Activated CD4-positive, alpha-beta T cell treated with anti-CD3 and anti-CD28 coated beads, Interleukin-2, Interleukin-6, amounts not matched to agents 100 ng/mL and 50 ng/mL, durations not matched to agents 16 hours and 8 hours (primary cell): ENCODE measurements at regions not wholly inside any gene's neighbourhood (a gene's known extent, or its start where the extent isn't known, plus 50 kb on each side); places are given as distances from the start of the nearest gene placed in this dataset.
A peak's percentile ranks its signal among the peaks of the same experiment; 100 is the strongest.

Experiments
- DNase-seq: peaks from one replicate; pipeline ENCODE4 v3.0.0-alpha.2; 2020

DNA sequence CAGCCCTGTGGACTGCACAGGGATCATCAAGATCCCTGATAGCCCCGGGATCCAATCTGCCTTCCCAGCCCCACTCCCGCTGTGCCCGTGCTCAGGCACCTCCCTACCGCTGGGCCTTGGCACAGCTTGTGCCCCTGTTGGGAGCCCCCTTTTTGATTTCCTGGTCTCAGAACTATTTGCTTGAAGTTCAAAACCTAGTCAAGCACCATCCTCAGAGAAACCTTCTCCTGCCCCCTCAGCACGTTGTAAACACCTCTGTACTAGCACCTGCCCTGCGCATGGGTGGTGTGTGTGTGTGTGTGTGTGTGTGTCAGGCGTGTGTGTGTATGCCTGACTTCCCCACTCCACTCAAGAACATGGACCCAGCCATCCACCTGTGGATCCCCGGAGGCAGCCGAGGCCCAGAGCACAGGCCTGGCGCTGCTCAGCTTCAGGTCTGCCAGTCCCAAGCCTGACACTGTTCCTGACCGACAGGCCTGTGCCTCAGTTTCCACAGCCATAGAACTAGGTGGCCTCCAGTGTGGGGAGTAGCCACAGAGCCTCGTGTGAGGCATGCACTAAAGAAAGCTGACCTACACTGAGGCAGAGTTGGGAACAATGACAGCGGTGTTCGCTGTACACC is 65.5 kb downstream of the ADRA2C start:
- DNase-seq, result no peak

DNA sequence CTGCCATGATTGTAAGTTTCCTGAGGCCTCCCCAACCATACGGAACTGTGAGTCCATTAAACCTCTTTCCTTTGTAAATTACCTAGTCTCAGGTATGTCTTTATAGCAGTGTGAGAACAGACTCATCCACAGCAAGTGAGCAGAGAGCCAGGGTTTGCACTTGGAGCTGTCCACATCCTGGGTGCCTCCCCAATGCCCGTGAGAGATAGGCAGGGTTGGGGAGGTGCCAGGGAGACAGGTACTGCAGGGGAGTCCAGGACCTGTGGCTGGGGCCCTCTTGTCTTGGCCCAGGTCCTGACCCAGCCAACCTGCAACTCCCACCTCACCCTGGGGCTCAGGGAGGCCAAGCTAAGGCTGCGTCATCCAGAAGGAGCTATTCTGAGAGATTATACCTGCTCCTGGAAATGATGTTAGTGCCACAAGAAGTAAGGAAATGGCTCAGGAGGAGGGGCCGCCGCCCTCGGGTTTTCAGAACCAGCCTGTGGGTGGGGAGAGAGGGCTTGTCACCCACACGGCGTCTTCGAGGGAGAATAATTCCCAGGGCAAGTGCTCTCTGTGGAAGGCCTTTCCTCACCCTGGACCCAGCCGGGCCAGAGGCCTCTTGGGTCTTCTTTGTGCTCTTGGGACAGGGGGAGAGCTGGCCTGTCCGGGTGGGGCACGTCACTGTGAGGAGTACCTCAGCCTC is 66.5 kb downstream of the ADRA2C start:
- DNase-seq, result no peak

DNA sequence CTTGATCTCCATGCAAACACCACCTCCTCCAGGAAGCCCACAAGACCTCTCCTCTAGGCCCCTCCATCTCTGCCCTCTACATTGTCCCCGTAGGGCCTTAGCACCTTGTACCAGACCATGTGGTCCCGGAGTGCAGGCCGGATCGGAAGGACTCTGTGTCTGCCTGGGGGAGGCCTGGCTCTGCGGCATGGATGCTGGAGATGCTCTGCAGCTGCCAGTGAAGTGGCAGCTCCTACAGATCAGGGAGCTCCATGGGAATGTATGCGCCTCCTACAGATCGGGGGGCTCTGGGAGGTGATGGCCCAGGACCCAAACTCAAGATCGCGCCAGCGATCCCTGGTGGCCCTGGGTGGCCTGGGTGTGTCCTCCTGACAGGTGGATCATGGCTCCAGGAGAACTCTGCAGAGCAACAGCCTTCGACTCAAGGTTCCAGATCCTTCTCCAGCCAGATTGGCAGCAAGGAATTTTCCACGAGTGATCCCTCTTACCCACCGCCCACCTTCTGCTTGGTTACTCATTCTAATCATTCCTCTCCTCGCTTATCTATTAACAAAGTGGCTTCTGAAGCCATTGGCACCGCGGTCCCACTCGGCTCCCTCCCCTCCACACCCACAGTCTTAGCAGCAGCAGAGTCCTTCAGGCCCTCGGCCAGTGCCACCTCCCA is 67.3 kb downstream of the ADRA2C start:
- no peak for DNase-seq

DNA sequence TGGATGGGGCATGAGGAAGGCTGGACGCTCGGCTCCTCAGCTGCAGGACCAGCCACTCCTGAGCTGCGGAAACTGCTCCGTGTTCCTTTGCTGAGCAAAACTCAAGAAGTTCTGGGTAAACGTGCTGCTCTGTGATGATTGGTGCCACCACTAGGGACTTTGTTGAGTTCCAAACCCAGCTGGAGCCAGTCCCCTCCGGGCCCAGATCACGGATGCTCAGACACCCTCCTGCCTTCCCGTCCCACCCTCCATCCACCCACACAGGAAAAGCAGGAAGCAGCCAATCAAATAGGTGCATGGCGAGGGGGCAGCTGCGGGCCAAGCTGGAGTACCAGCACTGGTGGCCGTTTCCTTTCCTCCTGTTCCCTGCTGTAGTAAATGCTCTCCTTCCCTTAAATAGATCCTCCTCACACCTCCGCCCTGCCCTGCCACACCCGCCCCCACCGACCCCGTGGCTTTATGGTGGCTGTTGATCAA is 68.0 kb downstream of the ADRA2C start:
- no peak for DNase-seq

DNA sequence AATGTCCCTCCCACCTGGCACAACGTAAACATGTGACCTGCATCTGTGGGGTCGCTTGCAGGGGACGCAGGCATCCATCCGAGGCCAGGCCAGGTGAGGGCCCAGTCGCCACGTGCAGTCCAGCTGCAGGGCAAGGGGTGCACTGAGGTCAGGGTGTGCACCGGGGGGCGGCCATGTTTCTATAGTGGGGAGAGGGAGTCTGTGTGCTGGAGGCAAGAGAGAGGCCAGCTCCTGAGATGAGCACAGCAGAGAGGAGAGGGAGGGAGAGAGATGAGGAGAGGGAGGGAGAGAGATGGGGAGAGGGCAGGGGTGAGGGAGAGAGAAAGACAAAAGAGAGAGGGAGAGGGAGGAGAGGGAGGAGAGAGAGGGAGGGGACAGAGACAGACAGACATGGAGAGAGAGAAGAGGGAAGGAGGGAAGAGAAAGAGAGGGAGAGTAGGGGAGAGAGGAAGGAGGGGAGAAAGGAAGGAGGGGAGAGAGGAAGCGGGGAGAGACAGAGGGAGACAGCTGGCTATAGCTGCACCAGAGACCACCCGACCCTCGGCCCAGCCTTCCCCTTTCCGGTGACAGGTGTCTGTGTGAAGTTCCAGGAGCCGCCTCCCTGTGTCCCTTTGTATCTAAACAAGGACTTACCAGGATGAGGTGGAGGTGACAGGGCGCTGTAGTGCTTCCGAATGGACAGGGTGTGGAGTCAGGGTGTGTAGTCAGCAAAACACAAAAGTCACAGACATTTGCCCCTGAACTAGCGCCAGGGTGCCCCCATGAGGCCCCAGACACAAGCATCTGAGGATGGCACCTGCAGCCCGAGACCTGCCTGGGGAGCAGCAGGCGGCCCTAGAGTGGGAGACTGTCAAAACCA is 68.7 kb downstream of the ADRA2C start:
- no peak for DNase-seq

DNA sequence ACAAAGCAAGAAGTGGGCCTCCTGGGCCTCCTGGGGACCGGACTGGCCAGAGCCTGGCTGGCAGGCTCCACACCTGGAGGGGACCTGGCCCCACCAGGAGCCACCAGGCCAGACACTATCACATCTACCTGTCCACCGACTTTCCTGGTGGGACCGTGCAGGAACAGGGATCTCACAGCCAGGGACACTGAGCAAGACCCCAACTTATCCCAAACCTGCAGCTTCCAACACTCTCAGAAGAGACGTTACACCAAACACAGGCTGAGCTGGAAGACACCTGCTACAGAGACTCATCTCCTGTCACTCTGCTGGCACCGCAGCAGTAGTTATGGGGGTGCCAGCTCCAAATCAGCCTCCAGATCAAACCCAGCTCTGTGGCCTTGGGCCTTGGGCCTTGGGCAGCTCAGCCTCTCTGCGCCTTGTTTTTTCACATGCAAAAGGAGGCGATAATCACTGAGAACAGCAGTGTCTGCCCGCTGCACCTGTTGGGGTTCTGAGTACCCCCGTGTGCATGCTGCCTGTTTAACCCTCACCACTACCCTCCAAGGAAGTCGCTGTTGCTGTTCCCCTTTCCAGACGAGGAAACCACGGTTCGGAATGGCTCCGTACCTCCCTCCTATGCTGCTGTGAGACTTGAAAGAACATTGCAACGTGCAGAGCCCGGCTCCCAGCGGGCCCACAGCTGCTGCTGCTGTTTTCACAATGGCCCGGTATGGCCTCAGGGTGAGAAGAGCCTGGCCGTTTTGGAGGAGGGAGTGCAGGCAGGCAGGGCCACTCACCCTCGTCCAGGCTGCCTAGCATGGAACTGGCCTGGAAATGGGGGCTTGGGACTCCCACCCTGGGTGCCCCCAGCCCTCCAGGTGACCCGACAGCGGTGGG is 69.6 kb downstream of the ADRA2C start:
- no peak for DNase-seq

DNA sequence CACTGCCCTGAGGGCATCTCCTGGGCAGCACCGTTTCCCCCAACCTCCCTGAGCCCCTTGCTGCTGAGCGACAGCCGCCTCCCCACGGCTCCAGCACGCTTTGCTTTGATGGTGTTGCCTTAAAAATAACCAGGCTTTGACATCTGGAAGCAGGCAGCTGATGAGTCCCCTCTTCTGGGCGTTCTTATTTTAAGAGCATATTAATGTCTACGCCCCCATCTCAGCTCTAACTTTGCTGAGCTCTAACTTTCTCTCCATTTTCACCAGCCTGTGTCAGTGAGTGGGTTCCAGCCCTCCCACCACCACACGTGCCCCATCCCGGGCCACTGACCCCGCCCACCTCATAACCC is 70.2 kb downstream of the ADRA2C start:
- no peak for DNase-seq

DNA sequence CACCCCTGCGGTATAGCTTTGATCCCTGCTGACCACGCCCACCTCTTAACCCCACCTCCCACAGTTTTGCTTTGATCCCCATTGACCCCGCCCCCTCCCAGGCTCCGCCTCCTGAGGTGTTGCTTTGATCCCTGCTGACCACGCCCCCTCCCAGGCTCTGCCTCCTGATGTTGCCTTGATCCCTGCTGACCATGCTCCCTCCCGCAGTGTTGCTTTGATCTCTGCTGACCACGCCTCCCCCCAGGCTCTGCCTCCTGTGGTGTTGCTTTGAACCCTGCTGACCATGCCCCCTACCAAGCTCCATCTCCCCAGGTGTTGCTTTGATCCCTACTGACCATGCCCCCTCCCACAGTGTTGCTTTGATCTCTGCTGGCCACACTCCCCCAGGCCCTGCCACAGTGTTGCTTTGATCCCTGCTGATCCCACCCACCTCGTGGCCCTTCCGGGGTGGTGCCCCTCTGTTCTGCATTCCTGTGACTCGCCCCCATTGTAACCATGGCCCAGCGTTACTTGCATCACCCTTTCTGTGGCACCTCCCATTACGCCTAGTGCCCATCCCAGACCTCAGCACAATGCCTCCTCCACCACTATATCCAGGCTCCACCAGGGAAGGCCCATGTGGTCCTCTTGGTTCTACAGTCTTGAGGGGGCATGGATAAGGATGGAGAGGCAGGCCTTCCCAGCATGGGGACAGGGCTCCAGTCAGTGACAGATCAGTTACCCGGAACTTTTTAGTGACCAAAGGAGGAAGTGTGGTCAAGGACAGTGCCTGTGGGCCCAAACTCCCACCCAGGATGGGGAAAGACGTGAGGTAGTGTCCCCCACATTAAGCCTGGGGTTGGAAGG is 70.8 kb downstream of the ADRA2C start:
- DNase-seq, result peak; percentile 31

DNA sequence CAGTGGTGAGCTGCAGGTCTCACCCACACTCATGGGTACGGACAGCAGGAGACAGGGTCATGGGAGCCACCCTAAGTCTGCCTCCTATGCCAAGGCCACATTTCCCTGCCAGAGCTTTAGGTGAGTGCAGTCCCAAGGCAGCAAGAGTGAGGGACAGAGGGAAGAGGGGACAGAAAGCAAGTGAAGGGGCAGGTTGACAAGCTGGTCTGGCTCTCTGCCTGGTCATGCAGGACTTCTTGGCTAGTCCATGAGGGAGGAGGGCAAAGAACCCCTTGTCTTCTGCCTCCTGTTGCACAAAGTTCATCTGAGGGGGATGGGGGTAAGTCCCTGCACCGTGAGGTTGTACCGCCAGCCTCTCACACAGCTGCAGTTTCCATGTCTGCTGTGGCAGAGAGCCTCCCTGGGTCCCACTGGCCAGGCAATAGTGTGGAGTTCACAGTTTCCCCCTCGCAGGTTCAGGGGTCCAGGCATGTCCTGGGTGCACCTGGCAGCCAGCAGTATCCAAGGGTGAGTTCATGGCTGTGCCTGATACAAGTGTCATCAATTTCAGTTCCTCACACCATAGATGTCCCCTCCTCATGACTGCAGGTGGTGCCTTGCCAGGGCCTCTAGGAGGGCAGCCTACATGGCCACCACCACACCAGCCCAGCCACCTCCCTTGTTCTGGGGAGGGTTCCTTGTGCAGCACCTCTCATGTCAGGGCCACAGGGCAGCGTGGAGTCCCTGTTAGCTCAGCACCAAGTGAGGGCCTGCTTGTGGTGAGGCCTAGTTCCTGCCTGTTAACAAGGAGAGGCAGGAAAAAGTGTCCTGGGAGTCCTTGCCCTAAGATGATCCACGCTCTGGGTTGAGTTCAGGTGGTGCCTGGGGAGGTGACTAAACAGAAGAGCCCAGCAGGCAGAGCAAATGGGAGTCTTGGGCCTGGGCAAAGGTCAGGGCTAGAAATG is 72.5 kb downstream of the ADRA2C start:
- DNase-seq, result no peak

DNA sequence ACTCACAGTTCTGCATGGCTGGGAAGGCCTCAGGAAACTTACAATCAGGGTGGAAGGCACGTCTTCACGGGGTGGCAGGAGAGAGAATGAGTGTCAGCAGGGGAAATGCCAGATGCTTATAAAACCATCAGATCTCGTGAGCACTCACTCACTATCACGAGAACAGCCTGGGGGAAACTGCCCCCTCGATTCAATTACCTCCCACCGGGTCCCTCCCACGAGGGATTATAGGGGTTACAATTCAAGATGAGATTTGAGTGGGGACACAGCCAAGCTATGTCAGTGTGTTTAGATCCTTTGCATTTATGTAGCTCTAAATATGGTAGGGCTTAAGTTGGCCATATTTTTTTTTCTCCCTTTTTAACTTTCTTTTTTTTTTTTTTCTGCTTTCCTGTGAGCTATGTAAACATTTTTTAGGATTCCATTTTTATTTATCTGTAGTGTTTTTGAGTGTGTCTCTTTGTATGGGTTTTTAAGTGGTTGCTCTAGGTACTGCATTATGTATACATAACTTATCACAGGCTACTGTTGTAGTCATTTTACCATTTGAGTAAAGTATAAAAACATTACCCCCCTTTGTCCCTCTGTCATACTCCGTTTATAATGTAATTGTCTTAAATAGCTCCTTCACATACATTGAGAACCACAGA is 79.0 kb downstream of the ADRA2C start:
- DNase-seq, result no peak

DNA sequence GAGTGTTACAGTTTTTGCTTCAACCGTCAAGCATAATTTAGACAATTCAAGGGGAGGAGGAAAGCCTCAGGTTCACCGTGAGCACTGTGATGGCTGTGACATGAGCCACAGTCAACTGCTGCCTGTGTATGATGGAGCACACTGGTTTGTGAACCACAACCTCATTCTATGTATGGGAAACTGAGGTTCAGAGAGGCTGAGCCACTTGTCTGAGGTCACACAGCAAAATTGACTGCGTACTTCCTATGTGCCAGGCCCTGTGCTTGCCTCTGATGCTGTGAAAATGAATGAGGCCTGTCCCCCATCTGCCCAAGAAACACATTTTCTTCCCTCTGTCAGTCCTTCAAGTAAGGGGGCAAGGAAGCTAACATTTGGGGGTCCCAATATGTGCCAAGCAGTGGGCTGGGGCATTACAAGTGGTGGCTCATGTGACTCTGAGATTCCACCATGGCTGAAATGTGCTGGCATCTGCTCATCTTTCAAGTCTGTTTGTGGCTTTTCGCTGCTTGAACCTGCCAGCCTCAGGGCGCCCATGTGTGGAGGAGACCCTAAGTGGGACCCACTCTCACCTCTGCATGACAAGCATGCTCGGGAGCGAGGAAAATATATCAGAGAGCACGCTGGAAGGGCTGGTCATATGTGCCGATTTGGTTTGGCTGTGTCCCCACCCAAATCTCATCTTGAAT is 79.7 kb downstream of the ADRA2C start:
- no peak for DNase-seq

DNA sequence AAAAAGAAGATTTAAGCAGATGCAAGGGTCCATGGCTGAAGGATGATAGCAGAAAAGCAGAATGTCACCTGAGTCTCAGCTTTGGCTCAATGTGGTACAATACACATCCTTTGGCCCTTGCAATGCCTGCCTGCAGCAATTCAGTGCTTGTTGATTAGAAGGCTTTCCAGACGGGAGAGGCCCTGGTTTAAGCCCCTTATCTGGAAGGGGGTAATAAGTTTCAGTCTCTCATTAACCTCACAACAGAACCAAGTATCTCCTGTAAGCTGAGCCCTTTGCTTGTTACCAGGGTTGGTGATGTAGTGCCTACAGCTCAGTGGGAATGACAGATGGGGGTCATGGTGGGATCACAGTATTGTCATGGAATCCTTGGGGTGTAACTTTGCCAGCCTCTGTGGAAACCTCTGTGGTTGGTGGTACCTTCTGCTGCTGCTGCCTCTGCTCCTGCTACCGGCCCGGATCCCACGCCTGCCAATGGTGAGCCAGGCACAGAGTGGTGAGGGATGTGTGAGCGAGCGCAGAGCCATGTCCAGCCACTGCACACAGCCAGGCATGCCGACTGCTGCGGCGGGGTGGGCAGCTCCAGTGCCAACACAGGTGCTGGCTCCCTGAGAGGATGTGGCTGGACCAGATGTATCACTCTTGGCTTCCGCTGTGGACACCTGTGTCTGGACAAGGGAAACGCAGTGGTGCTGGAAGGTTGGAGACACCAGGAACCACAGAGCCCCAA is 81.2 kb downstream of the ADRA2C start:
- DNase-seq, result no peak

DNA sequence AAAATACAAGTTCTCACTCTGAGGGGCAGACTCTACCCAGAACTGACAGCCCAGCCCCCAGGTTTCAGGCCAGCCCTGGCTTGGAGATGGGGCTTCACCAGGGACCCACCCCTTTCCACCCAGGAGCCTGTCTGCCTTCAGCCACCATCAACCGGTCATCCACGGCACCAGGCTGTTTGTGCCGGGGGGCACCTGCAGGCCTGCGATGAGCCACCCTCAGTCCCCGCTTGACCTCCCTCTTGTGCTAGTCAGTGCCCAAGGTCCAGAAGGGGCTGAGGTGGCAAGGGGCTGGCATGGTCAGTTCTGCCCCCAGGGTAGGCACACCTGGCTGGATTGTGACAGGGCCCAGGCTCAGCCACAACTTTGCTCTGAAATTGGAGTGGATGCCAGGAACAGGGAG is 82.1 kb downstream of the ADRA2C start:
- DNase-seq, result no peak

DNA sequence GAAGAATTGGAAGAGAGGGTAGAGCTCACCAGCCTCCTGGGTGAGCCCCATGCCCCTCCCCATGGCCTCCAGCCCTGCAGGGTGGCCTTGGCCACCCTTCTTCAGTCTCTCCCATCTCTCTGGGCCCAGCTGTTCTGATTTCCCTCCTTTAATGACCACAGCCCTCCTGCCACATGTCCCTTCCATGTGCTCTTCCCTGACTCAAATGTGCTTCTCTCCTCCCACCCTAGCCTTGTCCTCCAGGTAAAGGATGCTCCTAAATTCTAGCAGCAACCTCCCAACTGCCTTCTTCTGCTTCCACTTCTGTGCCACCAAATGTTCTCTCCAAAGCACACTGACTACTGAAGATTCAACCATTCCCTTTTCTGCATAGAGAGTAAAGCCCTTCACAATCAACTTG is 83.0 kb downstream of the ADRA2C start:
- no peak for DNase-seq

DNA sequence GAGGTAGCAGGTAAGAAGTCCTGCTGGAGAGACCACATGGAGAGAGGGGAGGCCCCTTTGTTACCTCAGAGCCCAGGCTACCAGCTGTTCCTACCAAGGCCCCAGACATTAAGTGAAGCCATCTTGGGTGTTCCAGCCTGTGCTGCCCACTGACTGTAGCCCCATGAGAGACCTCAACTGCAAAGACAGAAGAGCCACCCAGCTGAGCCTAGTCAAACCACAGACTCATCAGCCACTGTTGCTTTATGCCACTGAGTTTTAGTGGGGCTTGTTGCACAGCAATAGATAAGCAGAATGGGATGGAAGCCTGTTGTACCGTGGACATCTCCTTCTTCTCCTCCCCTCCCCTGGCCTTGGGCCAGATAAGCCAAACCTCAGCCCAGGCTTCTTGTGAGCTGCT is 83.9 kb downstream of the ADRA2C start:
- no peak for DNase-seq

DNA sequence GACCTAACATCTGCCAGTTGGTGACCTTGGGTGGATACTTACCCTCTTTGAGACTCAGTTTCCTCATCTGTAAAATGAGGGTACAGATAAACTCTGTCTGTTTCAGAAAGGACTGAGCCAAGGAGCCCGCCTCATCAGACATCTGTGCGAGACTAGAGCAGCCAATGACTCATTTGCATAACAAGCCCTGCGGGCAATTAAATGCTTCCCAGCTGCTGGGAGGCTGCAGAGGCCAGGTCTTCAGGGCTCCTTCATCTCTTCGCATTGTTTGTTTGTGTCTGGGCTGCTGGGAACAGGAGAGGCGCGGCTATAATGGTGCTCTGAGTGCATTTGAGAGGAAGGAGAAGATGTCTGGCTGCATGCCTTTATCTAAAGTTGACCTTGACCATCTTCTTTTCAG is 85.0 kb downstream of the ADRA2C start:
- DNase-seq, result no peak

DNA sequence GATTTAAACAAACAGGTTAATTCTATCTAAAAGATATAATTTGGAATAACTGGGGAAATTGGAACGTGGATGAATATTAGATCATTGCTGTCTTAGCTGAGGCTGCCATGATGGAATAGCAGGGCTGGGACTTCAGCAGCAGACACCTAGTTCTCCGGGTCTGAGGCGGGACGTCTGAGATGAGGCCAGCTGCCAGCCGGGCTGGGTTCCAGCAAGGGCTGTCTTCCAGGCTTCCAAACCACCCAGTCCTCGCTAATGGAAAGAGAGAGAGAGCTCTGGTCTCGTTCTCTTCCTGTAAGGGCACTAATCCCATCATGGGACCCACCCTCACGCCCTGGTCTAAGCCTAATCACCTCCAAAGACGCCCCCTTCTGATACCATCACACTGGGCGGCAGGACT is 85.7 kb downstream of the ADRA2C start:
- no peak for DNase-seq

DNA sequence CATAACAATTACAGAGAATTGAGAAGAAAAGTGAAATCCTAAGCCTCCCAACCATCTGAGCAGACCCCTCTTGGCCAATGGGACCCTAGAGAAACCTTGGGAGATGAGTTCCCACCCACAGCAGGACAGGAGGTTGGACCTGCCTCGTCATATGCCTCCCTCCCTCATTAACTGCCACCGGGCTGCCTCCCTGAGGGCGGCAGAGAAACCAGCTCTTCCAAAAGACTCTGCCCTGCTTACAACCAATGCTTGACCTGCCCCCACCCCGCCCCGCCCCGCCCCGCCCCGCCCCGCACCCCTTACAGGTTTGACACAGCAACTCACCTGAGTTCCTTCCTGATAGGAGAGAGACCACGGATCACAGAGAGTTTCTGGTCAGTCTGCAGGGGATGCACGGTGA is 86.1 kb downstream of the ADRA2C start:
- DNase-seq, result no peak
